HTR-8/SVneo (cell line): ENCODE measurements at regions not wholly inside any gene's neighbourhood (a gene's known extent, or its start where the extent isn't known, plus 50 kb on each side); places are given as distances from the start of the nearest gene placed in this dataset.
"Not testable (repeated sequence)": the region's sequence is repeated elsewhere in the genome, so short reads cannot be mapped to it uniquely, and the experiment has no call there.

Source experiments
- DNase-seq: peaks from one replicate; pipeline ENCODE4 v3.0.0; 2011; ENCODE audit warnings: low spot score, mixed read lengths; ENCODE audit not compliant: insufficient read length
- FAIRE-seq: peaks from 2 replicates; lab custom pipeline; 2011; peaks lifted over from hg19 to GRCh38; lab: Jason Lieb, UNC

- FAIRE-seq (no peak), DNase-seq (no peak)
Measured at GRCh38 chr6:134627707-134628106, 309.8 kb upstream of the SGK1 start.

GRCh38 chr6:134626589-134626988 lies 308.7 kb upstream of the SGK1 start:
- FAIRE-seq (no peak), DNase-seq (no peak)

- DNase-seq (no peak), FAIRE-seq (no peak)
Measured at GRCh38 chr6:134626086-134626485, 308.2 kb upstream of the SGK1 start.

GRCh38 chr6:134624781-134625180 lies 306.9 kb upstream of the SGK1 start:
- FAIRE-seq (no peak), DNase-seq (no peak)

- FAIRE-seq (no peak), DNase-seq (no peak)
Measured at GRCh38 chr6:134623401-134623800, 305.5 kb upstream of the SGK1 start.

GRCh38 chr6:134622382-134623173 lies 304.7 kb upstream of the SGK1 start:
- DNase-seq (no peak), FAIRE-seq (no peak)

- FAIRE-seq (no peak), DNase-seq (no peak)
Measured at GRCh38 chr6:134621858-134622257, 303.9 kb upstream of the SGK1 start.

GRCh38 chr6:134619789-134620188 lies 301.9 kb upstream of the SGK1 start:
- FAIRE-seq = no peak
- DNase-seq = no peak

GRCh38 chr6:134619077-134619476 lies 301.2 kb upstream of the SGK1 start:
- FAIRE-seq (no peak), DNase-seq (no peak)

GRCh38 chr6:134614606-134615485 lies 296.9 kb upstream of the SGK1 start:
- DNase-seq (no peak), FAIRE-seq (no peak)

- DNase-seq, FAIRE-seq: not testable (repeated sequence)
Measured at GRCh38 chr6:134612128-134612527, 294.2 kb upstream of the SGK1 start.

GRCh38 chr6:134610411-134610810 lies 292.5 kb upstream of the SGK1 start:
- no peak for DNase-seq
- FAIRE-seq = no peak

GRCh38 chr6:134609716-134610261 lies 291.9 kb upstream of the SGK1 start:
- FAIRE-seq (no peak), DNase-seq (no peak)

GRCh38 chr6:134607411-134607810 lies 289.5 kb upstream of the SGK1 start:
- DNase-seq = no peak
- FAIRE-seq = no peak

- no peak for FAIRE-seq
- DNase-seq = no peak
Measured at GRCh38 chr6:134605034-134605433, 287.1 kb upstream of the SGK1 start.

GRCh38 chr6:134604014-134604676 lies 286.2 kb upstream of the SGK1 start:
- no peak for FAIRE-seq

GRCh38 chr6:134603561-134603960 lies 285.6 kb upstream of the SGK1 start:
- DNase-seq (no peak), FAIRE-seq (no peak)

More at GRCh38 chr6:134604014-134604676, 286.2 kb upstream of the SGK1 start:
- DNase-seq = no peak

GRCh38 chr6:134602123-134602522 lies 284.2 kb upstream of the SGK1 start:
- FAIRE-seq (no peak), DNase-seq (no peak)

GRCh38 chr6:134600671-134601070 lies 282.8 kb upstream of the SGK1 start:
- FAIRE-seq (no peak), DNase-seq (no peak)

GRCh38 chr6:134599079-134599478 lies 281.2 kb upstream of the SGK1 start:
- no peak for DNase-seq
- FAIRE-seq = no peak
